Natural killer cell treated with Interleukin-12 subunit alpha and Interleukin-12 subunit beta and Interleukin-15 and Interleukin-18, amount 100 ng/mL, for 72 hours (primary cell): ENCODE measurements at regions not wholly inside any gene's neighbourhood (a gene's known extent, or its start where the extent isn't known, plus 50 kb on each side); places are given as distances from the start of the nearest gene placed in this dataset.
A peak's percentile ranks its signal among the peaks of the same experiment; 100 is the strongest.

Source experiments
- ATAC-seq, 2 donors: fragments of 150-1000 bp; cut with Tn5 transposase in 1 of 2; sonication (Bioruptor Pico), chemical (Tn5 transposase) in 1 of 2; 2 replicates each; pipeline ENCODE4 v1.10.0; 2021
- DNase-seq: peaks from one replicate; pipeline ENCODE4 v3.0.0; 2022; ENCODE audit warnings: low spot score
- H3K27ac Mint-ChIP-seq, 2 donors: 1 replicate in 1 of 2; 2 replicates in 1 of 2; pipeline ENCODE4 v1.8.0; 2022; ENCODE audit warnings: mixed read lengths in 2 of 2, mild to moderate bottlenecking in 1 of 2, moderate library complexity in 1 of 2
- H3K27me3 Mint-ChIP-seq, 2 donors: 1 replicate in 1 of 2; 2 replicates in 1 of 2; pipeline ENCODE4 v1.8.0; 2022; ENCODE audit warnings: mixed read lengths in 2 of 2
- H3K36me3 Mint-ChIP-seq: one replicate; pipeline ENCODE4 v1.8.0; 2022; ENCODE audit warnings: mixed read lengths
- H3K4me1 Mint-ChIP-seq, 2 donors: 1 replicate in 1 of 2; 2 replicates in 1 of 2; pipeline ENCODE4 v1.8.0; 2022; ENCODE audit warnings: low read depth in 2 of 2, mixed read lengths in 2 of 2, mild to moderate bottlenecking in 1 of 2
- H3K4me3 Mint-ChIP-seq: one replicate; pipeline ENCODE4 v1.8.0; 2022; ENCODE audit warnings: mixed read lengths
- H3K9me3 Mint-ChIP-seq: 2 replicates; pipeline ENCODE4 v1.8.0; 2022; ENCODE audit warnings: mixed read lengths

GRCh38 chr3:59425942-59426341 is 376.1 kb upstream of the CFAP20DC start:
- Mint-ChIP-seq H3K4me1 (peaks cover 38 to 58% of the 10 kb centered on the region in 2 donors), H3K36me3 (no peaks in the 10 kb centered on the region), H3K27me3 (peaks cover 21 to 27% of the 10 kb centered on the region in 2 donors), H3K27ac (peak overlapping the region; percentile 72 to 73), H3K4me3 (peak overlapping the region; percentile 90), H3K9me3 (no peaks in the 10 kb centered on the region)
- no peak for DNase-seq
- peak in 1 of 2 donors; percentile 55 for ATAC-seq

GRCh38 chr3:59425371-59425770 is 375.5 kb upstream of the CFAP20DC start:
- DNase-seq: no peak

GRCh38 chr3:59424268-59425010 is 374.6 kb upstream of the CFAP20DC start:
- H3K4me3 Mint-ChIP-seq: peak overlapping the region; percentile 18
- peak in 1 of 2 donors; percentile 7 for ATAC-seq

More at GRCh38 chr3:59425371-59425770, 375.5 kb upstream of the CFAP20DC start:
- no peak for ATAC-seq
- H3K4me3 Mint-ChIP-seq: no peak overlapping the region
- no peaks in the 10 kb centered on the region for H3K9me3 Mint-ChIP-seq
- H3K27ac Mint-ChIP-seq: no peak overlapping the region
- peaks cover 21 to 30% of the 10 kb centered on the region in 2 donors for H3K27me3 Mint-ChIP-seq
- peaks cover 38 to 58% of the 10 kb centered on the region in 2 donors for H3K4me1 Mint-ChIP-seq
- no peaks in the 10 kb centered on the region for H3K36me3 Mint-ChIP-seq

GRCh38 chr3:59423707-59424106 is 373.9 kb upstream of the CFAP20DC start:
- ATAC-seq (no peak), DNase-seq (no peak)
- H3K4me3 Mint-ChIP-seq: no peak overlapping the region
- no peaks in the 10 kb centered on the region for H3K9me3 Mint-ChIP-seq
- peak overlapping the region in 1 of 2 donors; percentile 0 for H3K27ac Mint-ChIP-seq
- H3K36me3 Mint-ChIP-seq: no peaks in the 10 kb centered on the region
- peaks cover 16 to 29% of the 10 kb centered on the region in 2 donors for H3K27me3 Mint-ChIP-seq
- peaks cover 36 to 54% of the 10 kb centered on the region in 2 donors for H3K4me1 Mint-ChIP-seq

More at GRCh38 chr3:59424268-59425010, 374.6 kb upstream of the CFAP20DC start:
- DNase-seq: no peak
- peaks cover 38 to 58% of the 10 kb centered on the region in 2 donors for H3K4me1 Mint-ChIP-seq
- peaks cover 21 to 31% of the 10 kb centered on the region in 2 donors for H3K27me3 Mint-ChIP-seq
- no peaks in the 10 kb centered on the region for H3K9me3 Mint-ChIP-seq
- no peaks in the 10 kb centered on the region for H3K36me3 Mint-ChIP-seq
- H3K27ac Mint-ChIP-seq: peak overlapping the region in 1 of 2 donors; percentile 0

- Mint-ChIP-seq H3K4me1 (peaks cover 23 to 40% of the 10 kb centered on the region in 2 donors), H3K9me3 (no peaks in the 10 kb centered on the region), H3K27ac (no peak overlapping the region), H3K4me3 (no peak overlapping the region), H3K27me3 (peaks cover 13 to 23% of the 10 kb centered on the region in 2 donors), H3K36me3 (no peaks in the 10 kb centered on the region)
- DNase-seq (no peak), ATAC-seq (peak in 1 of 2 donors; percentile 72)
Measured at GRCh38 chr3:59422312-59422711, 372.5 kb upstream of the CFAP20DC start.

- DNase-seq: no peak
- H3K27me3 Mint-ChIP-seq: peaks cover 0 to 16% of the 10 kb centered on the region in 2 donors
- H3K27ac Mint-ChIP-seq: no peak overlapping the region
- ATAC-seq: no peak
- no peaks in the 10 kb centered on the region for H3K9me3 Mint-ChIP-seq
- H3K4me3 Mint-ChIP-seq: no peak overlapping the region
- peaks cover 0 to 10% of the 10 kb centered on the region in 2 donors for H3K4me1 Mint-ChIP-seq
- no peaks in the 10 kb centered on the region for H3K36me3 Mint-ChIP-seq
Measured at GRCh38 chr3:59418836-59419235, 369.0 kb upstream of the CFAP20DC start.

GRCh38 chr3:59412516-59412915 is 362.7 kb upstream of the CFAP20DC start:
- H3K9me3 Mint-ChIP-seq: no peaks in the 10 kb centered on the region
- no peak overlapping the region for H3K4me3 Mint-ChIP-seq
- H3K27me3 Mint-ChIP-seq: peaks cover 0 to 4% of the 10 kb centered on the region in 2 donors
- ATAC-seq: no peak
- H3K4me1 Mint-ChIP-seq: peaks cover 0 to 3% of the 10 kb centered on the region in 2 donors
- no peak for DNase-seq
- H3K36me3 Mint-ChIP-seq: no peaks in the 10 kb centered on the region
- no peak overlapping the region for H3K27ac Mint-ChIP-seq

- ATAC-seq: no peak
- Mint-ChIP-seq H3K27me3 (peaks cover 0 to 4% of the 10 kb centered on the region in 2 donors), H3K36me3 (no peaks in the 10 kb centered on the region), H3K27ac (no peak overlapping the region), H3K4me1 (peaks cover 3 to 5% of the 10 kb centered on the region in 2 donors), H3K9me3 (no peaks in the 10 kb centered on the region), H3K4me3 (no peak overlapping the region)
- no peak for DNase-seq
Measured at GRCh38 chr3:59411694-59412093, 361.9 kb upstream of the CFAP20DC start.

- H3K4me3 Mint-ChIP-seq: no peak overlapping the region
- H3K4me1 Mint-ChIP-seq: peaks cover 3 to 6% of the 10 kb centered on the region in 2 donors
- no peaks in the 10 kb centered on the region for H3K36me3 Mint-ChIP-seq
- peaks cover 0 to 4% of the 10 kb centered on the region in 2 donors for H3K27me3 Mint-ChIP-seq
- no peak for DNase-seq
- no peak for ATAC-seq
- H3K27ac Mint-ChIP-seq: no peak overlapping the region
- H3K9me3 Mint-ChIP-seq: no peaks in the 10 kb centered on the region
Measured at GRCh38 chr3:59411186-59411585, 361.4 kb upstream of the CFAP20DC start.

- no peaks in the 10 kb centered on the region for H3K9me3 Mint-ChIP-seq
- no peak for DNase-seq
- H3K4me1 Mint-ChIP-seq: peaks cover 0 to 6% of the 10 kb centered on the region in 2 donors
- H3K4me3 Mint-ChIP-seq: no peak overlapping the region
- H3K27ac Mint-ChIP-seq: no peak overlapping the region
- peaks cover 0 to 3% of the 10 kb centered on the region in 2 donors for H3K27me3 Mint-ChIP-seq
- no peak for ATAC-seq
- H3K36me3 Mint-ChIP-seq: no peaks in the 10 kb centered on the region
Measured at GRCh38 chr3:59408047-59408624, 358.3 kb upstream of the CFAP20DC start.

- peaks cover 0 to 6% of the 10 kb centered on the region in 2 donors for H3K4me1 Mint-ChIP-seq
- H3K27ac Mint-ChIP-seq: no peak overlapping the region
- peaks cover 0 to 4% of the 10 kb centered on the region in 2 donors for H3K27me3 Mint-ChIP-seq
- no peak overlapping the region for H3K4me3 Mint-ChIP-seq
- ATAC-seq (no peak), DNase-seq (no peak)
- H3K9me3 Mint-ChIP-seq: no peaks in the 10 kb centered on the region
- H3K36me3 Mint-ChIP-seq: no peaks in the 10 kb centered on the region
Measured at GRCh38 chr3:59407425-59407824, 357.6 kb upstream of the CFAP20DC start.

- Mint-ChIP-seq H3K4me3 (no peak overlapping the region), H3K27ac (no peak overlapping the region)
Measured at GRCh38 chr3:59406943-59407342, 357.1 kb upstream of the CFAP20DC start.

GRCh38 chr3:59404851-59405250 is 355.0 kb upstream of the CFAP20DC start:
- H3K4me3 Mint-ChIP-seq: no peak overlapping the region

More at GRCh38 chr3:59406943-59407342, 357.1 kb upstream of the CFAP20DC start:
- Mint-ChIP-seq H3K9me3 (no peaks in the 10 kb centered on the region), H3K4me1 (peaks cover 0 to 6% of the 10 kb centered on the region in 2 donors), H3K27me3 (peaks cover 0 to 8% of the 10 kb centered on the region in 2 donors), H3K36me3 (no peaks in the 10 kb centered on the region)
- DNase-seq (no peak), ATAC-seq (no peak)

GRCh38 chr3:59404064-59404463 is 354.2 kb upstream of the CFAP20DC start:
- Mint-ChIP-seq H3K36me3 (no peaks in the 10 kb centered on the region), H3K27ac (no peak overlapping the region), H3K27me3 (peaks cover 0 to 8% of the 10 kb centered on the region in 2 donors), H3K4me3 (no peak overlapping the region), H3K4me1 (peaks cover 0 to 6% of the 10 kb centered on the region in 2 donors), H3K9me3 (no peaks in the 10 kb centered on the region)
- DNase-seq (no peak), ATAC-seq (no peak)

More at GRCh38 chr3:59404851-59405250, 355.0 kb upstream of the CFAP20DC start:
- no peaks in the 10 kb centered on the region for H3K9me3 Mint-ChIP-seq
- ATAC-seq (no peak), DNase-seq (no peak)
- H3K4me1 Mint-ChIP-seq: peaks cover 0 to 6% of the 10 kb centered on the region in 2 donors
- H3K36me3 Mint-ChIP-seq: no peaks in the 10 kb centered on the region
- peaks cover 0 to 8% of the 10 kb centered on the region in 2 donors for H3K27me3 Mint-ChIP-seq
- H3K27ac Mint-ChIP-seq: no peak overlapping the region
